ENCODE measurements at regions not wholly inside any gene's neighbourhood (a gene's known extent, or its start where the extent isn't known, plus 50 kb on each side); places are given as distances from the start of the nearest gene placed in this dataset.

DNA sequence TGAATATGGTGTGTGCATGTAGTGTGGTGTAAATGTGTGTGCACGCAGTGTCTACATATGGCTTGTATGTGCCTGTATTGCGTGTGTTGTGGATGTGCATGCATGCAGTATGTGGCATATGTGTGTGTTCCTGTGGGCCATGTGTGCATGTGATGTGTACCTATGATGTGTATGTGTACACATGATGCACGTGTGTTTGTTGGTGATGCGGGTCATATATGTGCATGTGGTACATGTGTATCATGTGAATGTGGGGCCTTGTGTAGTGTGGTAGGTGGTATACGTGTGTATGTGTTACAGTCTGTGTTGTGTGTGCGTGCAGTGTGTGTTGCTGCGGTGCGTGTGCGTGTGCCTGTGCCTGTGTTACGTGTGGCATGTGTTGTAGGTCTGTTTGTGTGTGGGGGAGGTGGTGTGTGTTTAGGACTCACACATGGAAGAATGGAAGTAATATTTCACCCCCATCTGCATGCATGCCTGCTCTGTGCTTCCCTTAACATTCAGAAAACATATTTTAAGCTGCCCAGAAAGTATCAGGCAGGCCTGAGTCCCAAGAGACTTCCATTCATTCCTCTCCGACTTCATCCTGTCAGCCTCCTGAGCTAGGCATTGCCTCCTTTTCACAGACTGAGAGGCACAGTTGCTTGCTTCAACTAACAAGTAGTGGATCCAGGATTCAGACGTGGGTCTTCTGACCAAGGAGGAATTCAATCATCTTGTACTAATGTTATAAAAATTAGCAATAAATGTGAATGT, 55.4 kb upstream of the RUFY1 start:
- TF ChIP-seq POLR2A (IDR thresholded peaks at IDR 0.05) (no peak), EP300 (IDR thresholded peaks at IDR 0.05) (no peak)
- TF ChIP-seq, protein P1, sequence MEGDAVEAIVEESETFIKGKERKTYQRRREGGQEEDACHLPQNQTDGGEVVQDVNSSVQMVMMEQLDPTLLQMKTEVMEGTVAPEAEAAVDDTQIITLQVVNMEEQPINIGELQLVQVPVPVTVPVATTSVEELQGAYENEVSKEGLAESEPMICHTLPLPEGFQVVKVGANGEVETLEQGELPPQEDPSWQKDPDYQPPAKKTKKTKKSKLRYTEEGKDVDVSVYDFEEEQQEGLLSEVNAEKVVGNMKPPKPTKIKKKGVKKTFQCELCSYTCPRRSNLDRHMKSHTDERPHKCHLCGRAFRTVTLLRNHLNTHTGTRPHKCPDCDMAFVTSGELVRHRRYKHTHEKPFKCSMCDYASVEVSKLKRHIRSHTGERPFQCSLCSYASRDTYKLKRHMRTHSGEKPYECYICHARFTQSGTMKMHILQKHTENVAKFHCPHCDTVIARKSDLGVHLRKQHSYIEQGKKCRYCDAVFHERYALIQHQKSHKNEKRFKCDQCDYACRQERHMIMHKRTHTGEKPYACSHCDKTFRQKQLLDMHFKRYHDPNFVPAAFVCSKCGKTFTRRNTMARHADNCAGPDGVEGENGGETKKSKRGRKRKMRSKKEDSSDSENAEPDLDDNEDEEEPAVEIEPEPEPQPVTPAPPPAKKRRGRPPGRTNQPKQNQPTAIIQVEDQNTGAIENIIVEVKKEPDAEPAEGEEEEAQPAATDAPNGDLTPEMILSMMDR (IDR thresholded peaks at IDR 0.05) = no peak

All from gastroesophageal sphincter (tissue), 3 donors.